ENCODE measurements at regions not wholly inside any gene's neighbourhood (a gene's known extent, or its start where the extent isn't known, plus 50 kb on each side); places are given as distances from the start of the nearest gene placed in this dataset.

GRCh38 chr2:15072836-15073235 lies 440.3 kb downstream of the LRATD1 start:
- intact Hi-C loops (cut with DNase I; ENCODE audit: low total_unique reads), result no loop called here
- Histone ChIP-seq H3K9me3 (no peaks in the 10 kb centered on the region), H3K27ac (no peak overlapping the region), H3K36me3 (no peaks in the 10 kb centered on the region), H3K27me3 (replicated peaks in 1 of 7) (no peaks in the 10 kb centered on the region), H3K4me3 (no peak overlapping the region), H3K4me1 (no peaks in the 10 kb centered on the region)
- DNase-seq, result no peak
- 79 to 91% (median 88%) methylated on average over 6 of the region's 6 CpGs for whole genome bisulfite sequencing, 5 donors
- TF ChIP-seq POLR2A (IDR thresholded peaks at IDR 0.05) (no peak), CTCF (IDR thresholded peaks at IDR 0.05 in 8 of 11, conservative IDR thresholded peaks at IDR 0.05 in 3 of 11) (no peak), POLR2AphosphoS5 (IDR thresholded peaks at IDR 0.05) (no peak)

GRCh38 chr2:15073664-15074063 lies 441.1 kb downstream of the LRATD1 start:
- no peaks in the 10 kb centered on the region for H3K9me3 ChIP-seq
- no peak overlapping the region for H3K4me3 ChIP-seq
- intact Hi-C loops (cut with DNase I; ENCODE audit: low total_unique reads), result no loop called here
- no peaks in the 10 kb centered on the region for H3K36me3 ChIP-seq
- H3K27ac ChIP-seq, result no peak overlapping the region
- H3K27me3 ChIP-seq (replicated peaks in 1 of 7), result no peaks in the 10 kb centered on the region
- TF ChIP-seq POLR2A (IDR thresholded peaks at IDR 0.05), result no peak
- TF ChIP-seq POLR2AphosphoS5 (IDR thresholded peaks at IDR 0.05), result no peak
- no peak for TF ChIP-seq CTCF (IDR thresholded peaks at IDR 0.05 in 8 of 11, conservative IDR thresholded peaks at IDR 0.05 in 3 of 11)
- H3K4me1 ChIP-seq, result no peaks in the 10 kb centered on the region
- no peak for DNase-seq
- WGBS, 5 donors, result 92 to 95% (median 93%) methylated on average over 3 of the region's 3 CpGs

GRCh38 chr2:15074319-15074718 lies 441.8 kb downstream of the LRATD1 start:
- no peak for DNase-seq
- no peak overlapping the region for H3K4me3 ChIP-seq
- no peak for TF ChIP-seq CTCF (IDR thresholded peaks at IDR 0.05 in 8 of 11, conservative IDR thresholded peaks at IDR 0.05 in 3 of 11)
- TF ChIP-seq POLR2AphosphoS5 (IDR thresholded peaks at IDR 0.05), result no peak
- no peaks in the 10 kb centered on the region for H3K27me3 ChIP-seq (replicated peaks in 1 of 7)
- H3K9me3 ChIP-seq, result no peaks in the 10 kb centered on the region
- H3K27ac ChIP-seq, result no peak overlapping the region
- H3K36me3 ChIP-seq, result no peaks in the 10 kb centered on the region
- intact Hi-C loops (cut with DNase I; ENCODE audit: low total_unique reads), result no loop called here
- H3K4me1 ChIP-seq, result no peaks in the 10 kb centered on the region

GRCh38 chr2:15074751-15075700 lies 442.5 kb downstream of the LRATD1 start:
- H3K9me3 ChIP-seq, result no peaks in the 10 kb centered on the region
- H3K27me3 ChIP-seq (replicated peaks in 1 of 7), result no peaks in the 10 kb centered on the region
- no peak overlapping the region for H3K4me3 ChIP-seq
- no peaks in the 10 kb centered on the region for H3K36me3 ChIP-seq
- no peak overlapping the region for H3K27ac ChIP-seq
- WGBS, 5 donors, result 76 to 86% (median 79%) methylated on average over 2 of the region's 2 CpGs
- intact Hi-C loops (cut with DNase I; ENCODE audit: low total_unique reads), result no loop called here
- TF ChIP-seq POLR2A (IDR thresholded peaks at IDR 0.05), result no peak
- TF ChIP-seq POLR2AphosphoS5 (IDR thresholded peaks at IDR 0.05), result no peak
- TF ChIP-seq CTCF (IDR thresholded peaks at IDR 0.05 in 8 of 11, conservative IDR thresholded peaks at IDR 0.05 in 3 of 11), result no peak
- H3K4me1 ChIP-seq, result no peaks in the 10 kb centered on the region
- DNase-seq, result no peak
